22Rv1 (cell line): ENCODE measurements at regions not wholly inside any gene's neighbourhood (a gene's known extent, or its start where the extent isn't known, plus 50 kb on each side); places are given as distances from the start of the nearest gene placed in this dataset.

Source experiments
- CTCF ChIP-seq: fragments of 450-650 bp; IDR thresholded peaks from 2 replicates; pipeline ENCODE4 v1.5.1; 2017; ENCODE audit warnings: mild to moderate bottlenecking
- ZFX ChIP-seq: fragments of 450-650 bp; IDR thresholded peaks from 2 replicates; pipeline ENCODE4 v1.6.1; 2017; ENCODE audit warnings: antibody characterized with exemption, borderline replicate concordance

DNA sequence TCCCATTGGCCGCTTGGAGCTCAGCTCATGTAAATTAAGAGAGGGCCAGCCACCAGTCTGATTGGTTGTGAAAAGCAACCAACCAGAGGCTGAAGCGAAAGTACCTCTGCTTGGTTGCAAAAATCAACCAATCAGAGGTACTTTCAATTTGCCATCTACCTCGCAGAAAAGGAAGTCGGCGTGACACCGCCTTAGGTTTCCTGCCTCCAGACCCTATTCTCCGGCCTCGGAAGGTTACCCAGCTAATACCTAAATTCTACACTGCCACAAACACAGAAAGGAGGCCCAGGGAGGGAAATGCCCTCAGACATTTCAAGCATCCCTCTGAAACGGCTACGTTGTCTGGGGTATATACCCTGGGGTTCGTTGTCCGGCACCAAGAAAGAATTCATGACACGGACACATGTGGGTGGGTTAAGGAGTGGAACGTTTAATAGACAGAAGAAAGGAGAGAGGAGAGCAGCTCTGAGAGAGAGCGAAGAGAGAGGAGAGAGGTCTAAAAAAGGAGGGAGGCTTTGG lies 481.3 kb downstream of the TMEM114 start:
- no peak for TF ChIP-seq CTCF
- TF ChIP-seq ZFX = no peak
